ENCODE measurements at regions not wholly inside any gene's neighbourhood (a gene's known extent, or its start where the extent isn't known, plus 50 kb on each side); places are given as distances from the start of the nearest gene placed in this dataset.

GRCh38 chr2:173785813-173786212, 179.4 kb downstream of the SP3 start:
- WGBS, 2 donors (ENCODE audit: low coverage in 1 of 2), result 79 to 91% methylated on average over 3 of the region's 3 CpGs
- TF ChIP-seq POLR2A (IDR thresholded peaks at IDR 0.05) (no peak), EP300 (IDR thresholded peaks at IDR 0.05; ENCODE audit: low read depth) (no peak), CTCF (IDR thresholded peaks at IDR 0.05) (no peak), POLR2AphosphoS5 (IDR thresholded peaks at IDR 0.05) (no peak)
- no peak for DNase-seq
- Histone ChIP-seq H3K4me3 (no peak overlapping the region), H3K36me3 (no peaks in the 10 kb centered on the region), H3K9me3 (no peaks in the 10 kb centered on the region), H3K4me1 (no peaks in the 10 kb centered on the region), H3K27me3 (no peaks in the 10 kb centered on the region), H3K27ac (no peak overlapping the region)
- in situ Hi-C loops (cut with MboI; ENCODE audit: low pct_ligation_motif_present in 1 of 4, low pct_unique_long_range_greater_than_20kb in 1 of 4, low sequenced_read_pairs in 3 of 4), result no loop called here
- intact Hi-C loops (cut with DNase I; ENCODE audit: low total_unique reads), result no loop called here

GRCh38 chr2:173791502-173791901, 173.7 kb downstream of the SP3 start:
- no peak for DNase-seq
- Histone ChIP-seq H3K4me1 (peaks cover 0 to 5% (median 0%) of the 10 kb centered on the region in 4 donors), H3K36me3 (no peaks in the 10 kb centered on the region), H3K9me3 (no peaks in the 10 kb centered on the region), H3K27me3 (no peaks in the 10 kb centered on the region), H3K27ac (no peak overlapping the region), H3K4me3 (no peak overlapping the region)
- no peak for TF ChIP-seq EP300 (IDR thresholded peaks at IDR 0.05; ENCODE audit: low read depth)
- no peak for TF ChIP-seq POLR2AphosphoS5 (IDR thresholded peaks at IDR 0.05)
- TF ChIP-seq POLR2A (IDR thresholded peaks at IDR 0.05), result no peak
- no peak for TF ChIP-seq CTCF (IDR thresholded peaks at IDR 0.05)
- 56 to 67% methylated on average over 7 of the region's 7 CpGs for WGBS, 2 donors (ENCODE audit: low coverage in 1 of 2)
- intact Hi-C loops (cut with DNase I; ENCODE audit: low total_unique reads) (no loop called here), in situ Hi-C loops (cut with MboI; ENCODE audit: low pct_ligation_motif_present in 1 of 4, low pct_unique_long_range_greater_than_20kb in 1 of 4, low sequenced_read_pairs in 3 of 4) (no loop called here)

- Histone ChIP-seq H3K9me3 (no peaks in the 10 kb centered on the region), H3K36me3 (no peaks in the 10 kb centered on the region), H3K4me1 (peaks cover 0 to 5% (median 0%) of the 10 kb centered on the region in 4 donors), H3K27me3 (no peaks in the 10 kb centered on the region), H3K4me3 (no peak overlapping the region), H3K27ac (no peak overlapping the region)
- TF ChIP-seq EP300 (IDR thresholded peaks at IDR 0.05; ENCODE audit: low read depth) (no peak), POLR2A (IDR thresholded peaks at IDR 0.05) (no peak), CTCF (IDR thresholded peaks at IDR 0.05) (no peak)
- in situ Hi-C loops (cut with MboI; ENCODE audit: low pct_ligation_motif_present in 1 of 4, low pct_unique_long_range_greater_than_20kb in 1 of 4, low sequenced_read_pairs in 3 of 4), result no loop called here
- 77 to 96% methylated on average over 5 to 7 of the region's 7 CpGs for WGBS, 2 donors (ENCODE audit: low coverage in 1 of 2)
- no peak for DNase-seq
- intact Hi-C loops (cut with DNase I; ENCODE audit: low total_unique reads), result no loop called here
Measured at GRCh38 chr2:173792166-173792565, 173.0 kb downstream of the SP3 start.

- no peak overlapping the region for H3K27ac ChIP-seq
- in situ Hi-C loops (cut with MboI; ENCODE audit: low pct_ligation_motif_present in 1 of 4, low pct_unique_long_range_greater_than_20kb in 1 of 4, low sequenced_read_pairs in 3 of 4) (no loop called here), intact Hi-C loops (cut with DNase I; ENCODE audit: low total_unique reads) (no loop called here)
- peaks cover 0 to 5% (median 0%) of the 10 kb centered on the region in 4 donors for H3K4me1 ChIP-seq
- no peaks in the 10 kb centered on the region for H3K9me3 ChIP-seq
- TF ChIP-seq POLR2AphosphoS5 (IDR thresholded peaks at IDR 0.05) (no peak), CTCF (IDR thresholded peaks at IDR 0.05) (no peak), EP300 (IDR thresholded peaks at IDR 0.05; ENCODE audit: low read depth) (no peak), POLR2A (IDR thresholded peaks at IDR 0.05) (no peak)
- 75 to 88% methylated on average over 3 of the region's 3 CpGs for WGBS, 2 donors (ENCODE audit: low coverage in 1 of 2)
- no peak overlapping the region for H3K4me3 ChIP-seq
- no peaks in the 10 kb centered on the region for H3K27me3 ChIP-seq
- H3K36me3 ChIP-seq, result no peaks in the 10 kb centered on the region
- DNase-seq, result no peak
Measured at GRCh38 chr2:173792741-173793140, 172.4 kb downstream of the SP3 start.

Measured in transverse colon (tissue), 4 donors.